Panc1 (cell line): ENCODE measurements at regions not wholly inside any gene's neighbourhood (a gene's known extent, or its start where the extent isn't known, plus 50 kb on each side); places are given as distances from the start of the nearest gene placed in this dataset.

Source experiments
- ATAC-seq: fragments of 200-7000 bp; cut with Tn5 transposase; 2 replicates; pipeline ENCODE4 v1.9.1; 2020; ENCODE audit warnings: mild to moderate bottlenecking, moderate library complexity
- BruUV-seq: library from RNA; stranded (reverse); fragments of 400-500 nt; replicated peaks from 2 replicates; lab custom pipeline; 2021; lab: Mats Ljungman, UMichigan
- CTCF ChIA-PET: fragments of 300-600 bp; sonication (Branson Sonifier 250); formaldehyde crosslinking; loops from one replicate; lab custom pipeline; 2022; ENCODE audit warnings: antibody characterized with exemption; lab: Charles Lee
- POLR2A ChIA-PET: fragments of 300-600 bp; sonication (Branson Sonifier 250); formaldehyde crosslinking; loops from one replicate; lab custom pipeline; 2022; ENCODE audit warnings: antibody characterized with exemption; lab: Charles Lee
- DNase-seq: peaks from one replicate; pipeline ENCODE4 v3.0.0-alpha.2; 2010; ENCODE audit warnings: low read depth, low spot score
- H3K27ac ChIP-seq: 2 replicates; pipeline ENCODE4 v1.5.1; 2011; ENCODE audit warnings: mild to moderate bottlenecking, low read length, inconsistent platforms
- H3K27me3 ChIP-seq: fragments of 200-500 bp; sonication (Bioruptor generic); 2 replicates; pipeline ENCODE4 v1.6.0; 2014; ENCODE audit warnings: low read length, inconsistent platforms; ENCODE audit not compliant: control insufficient read depth, insufficient read depth
- H3K36me3 ChIP-seq: fragments of 200-500 bp; sonication (Bioruptor generic); 2 replicates; pipeline ENCODE4 v1.5.1; 2014; ENCODE audit warnings: inconsistent platforms, mild to moderate bottlenecking, low read length, moderate library complexity; ENCODE audit not compliant: control insufficient read depth, insufficient read depth
- H3K4me1 ChIP-seq: 2 replicates; pipeline ENCODE4 v1.5.1; 2011; ENCODE audit warnings: inconsistent platforms, mild to moderate bottlenecking, low read length, moderate library complexity; ENCODE audit not compliant: control insufficient read depth, insufficient read depth
- H3K4me3 ChIP-seq, 2 experiments: 2 replicates each; pipeline ENCODE4 v1.5.1; 2011 to 2012; ENCODE audit warnings: low read depth in 2 of 2, low read length in 2 of 2, mild to moderate bottlenecking in 2 of 2, inconsistent platforms in 1 of 2, moderate library complexity in 1 of 2
- H3K9me3 ChIP-seq: fragments of 200-500 bp; sonication (Bioruptor generic); 2 replicates; pipeline ENCODE4 v1.5.1; 2014; ENCODE audit warnings: low read depth, mild to moderate bottlenecking, inconsistent platforms, low read length, moderate library complexity; ENCODE audit not compliant: control insufficient read depth, insufficient read depth
- POLR2AphosphoS5 ChIP-seq: IDR thresholded peaks from 2 replicates; pipeline ENCODE4 v1.6.1; 2012; ENCODE audit warnings: mild to moderate bottlenecking, low read depth, low read length, moderate library complexity
- SIN3A ChIP-seq: IDR thresholded peaks from 2 replicates; pipeline ENCODE4 v1.6.1; 2012; ENCODE audit warnings: low read depth, mild to moderate bottlenecking, low read length, moderate library complexity, borderline replicate concordance; ENCODE audit not compliant: insufficient read depth
- TCF7L2 ChIP-seq: IDR thresholded peaks from 2 replicates; pipeline ENCODE4 v1.6.1; 2011; ENCODE audit warnings: mild to moderate bottlenecking, low read depth, low read length, inconsistent platforms
- in situ Hi-C: cut with HindIII; loops from 2 replicates; pipeline ENCODE4 v1.10.0; 2016; ENCODE audit warnings: low sequenced_read_pairs, low pct_unique_long_range_greater_than_20kb
- intact Hi-C: fragments of 100-400 bp; cut with micrococcal nuclease; formaldehyde crosslinking; loops from one replicate; pipeline ENCODE4 v1.10.0; 2022; ENCODE audit not compliant: unreplicated experiment
- TF ChIP-seq, protein P1 (sequence below): fragments of 450-650 bp; IDR thresholded peaks from 2 replicates; pipeline ENCODE4 v1.5.1; 2017; ENCODE audit warnings: mild to moderate bottlenecking
- TF ChIP-seq, protein P2 (sequence below), 2 experiments: IDR thresholded peaks; 2 replicates each; pipeline ENCODE4 v1.6.1; 2011 to 2012; ENCODE audit warnings: low read depth in 2 of 2, control low read depth in 1 of 2, low read length in 1 of 2, mild to moderate bottlenecking in 1 of 2, moderate library complexity in 1 of 2; ENCODE audit not compliant: insufficient read depth in 1 of 2

DNA sequence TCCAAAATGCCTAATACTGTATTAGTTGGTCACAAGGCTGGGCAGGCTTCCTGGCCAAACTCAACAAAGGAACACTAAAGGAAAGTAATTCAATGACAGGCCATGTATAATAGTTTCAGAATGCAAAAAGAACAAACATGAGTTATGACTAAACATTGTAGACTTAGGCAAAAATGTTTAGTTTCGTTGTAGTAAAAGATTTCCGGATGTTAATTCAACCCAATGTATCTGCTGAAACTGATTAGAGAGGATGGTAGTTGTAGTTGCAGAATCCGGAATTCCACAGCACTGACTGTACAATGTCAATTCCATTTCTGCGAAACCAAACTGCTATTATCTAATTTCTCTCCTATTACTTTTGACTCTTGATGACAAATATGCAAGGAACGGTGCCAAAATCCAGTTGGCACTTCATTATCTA lies 117.9 kb upstream of the FST start:
- no TSS peak for BruUV-seq
- no peaks in the 10 kb centered on the region; the same call in 1 of the 2 replicates for H3K9me3 ChIP-seq
- H3K4me3 ChIP-seq: no peak overlapping the region
- no peaks in the 10 kb centered on the region for H3K4me1 ChIP-seq
- intact Hi-C loops: no loop called here
- TF ChIP-seq TCF7L2 (no peak), POLR2AphosphoS5 (no peak), SIN3A (no peak)
- TF ChIP-seq, protein P1, sequence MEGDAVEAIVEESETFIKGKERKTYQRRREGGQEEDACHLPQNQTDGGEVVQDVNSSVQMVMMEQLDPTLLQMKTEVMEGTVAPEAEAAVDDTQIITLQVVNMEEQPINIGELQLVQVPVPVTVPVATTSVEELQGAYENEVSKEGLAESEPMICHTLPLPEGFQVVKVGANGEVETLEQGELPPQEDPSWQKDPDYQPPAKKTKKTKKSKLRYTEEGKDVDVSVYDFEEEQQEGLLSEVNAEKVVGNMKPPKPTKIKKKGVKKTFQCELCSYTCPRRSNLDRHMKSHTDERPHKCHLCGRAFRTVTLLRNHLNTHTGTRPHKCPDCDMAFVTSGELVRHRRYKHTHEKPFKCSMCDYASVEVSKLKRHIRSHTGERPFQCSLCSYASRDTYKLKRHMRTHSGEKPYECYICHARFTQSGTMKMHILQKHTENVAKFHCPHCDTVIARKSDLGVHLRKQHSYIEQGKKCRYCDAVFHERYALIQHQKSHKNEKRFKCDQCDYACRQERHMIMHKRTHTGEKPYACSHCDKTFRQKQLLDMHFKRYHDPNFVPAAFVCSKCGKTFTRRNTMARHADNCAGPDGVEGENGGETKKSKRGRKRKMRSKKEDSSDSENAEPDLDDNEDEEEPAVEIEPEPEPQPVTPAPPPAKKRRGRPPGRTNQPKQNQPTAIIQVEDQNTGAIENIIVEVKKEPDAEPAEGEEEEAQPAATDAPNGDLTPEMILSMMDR: no peak
- TF ChIP-seq, protein P2, sequence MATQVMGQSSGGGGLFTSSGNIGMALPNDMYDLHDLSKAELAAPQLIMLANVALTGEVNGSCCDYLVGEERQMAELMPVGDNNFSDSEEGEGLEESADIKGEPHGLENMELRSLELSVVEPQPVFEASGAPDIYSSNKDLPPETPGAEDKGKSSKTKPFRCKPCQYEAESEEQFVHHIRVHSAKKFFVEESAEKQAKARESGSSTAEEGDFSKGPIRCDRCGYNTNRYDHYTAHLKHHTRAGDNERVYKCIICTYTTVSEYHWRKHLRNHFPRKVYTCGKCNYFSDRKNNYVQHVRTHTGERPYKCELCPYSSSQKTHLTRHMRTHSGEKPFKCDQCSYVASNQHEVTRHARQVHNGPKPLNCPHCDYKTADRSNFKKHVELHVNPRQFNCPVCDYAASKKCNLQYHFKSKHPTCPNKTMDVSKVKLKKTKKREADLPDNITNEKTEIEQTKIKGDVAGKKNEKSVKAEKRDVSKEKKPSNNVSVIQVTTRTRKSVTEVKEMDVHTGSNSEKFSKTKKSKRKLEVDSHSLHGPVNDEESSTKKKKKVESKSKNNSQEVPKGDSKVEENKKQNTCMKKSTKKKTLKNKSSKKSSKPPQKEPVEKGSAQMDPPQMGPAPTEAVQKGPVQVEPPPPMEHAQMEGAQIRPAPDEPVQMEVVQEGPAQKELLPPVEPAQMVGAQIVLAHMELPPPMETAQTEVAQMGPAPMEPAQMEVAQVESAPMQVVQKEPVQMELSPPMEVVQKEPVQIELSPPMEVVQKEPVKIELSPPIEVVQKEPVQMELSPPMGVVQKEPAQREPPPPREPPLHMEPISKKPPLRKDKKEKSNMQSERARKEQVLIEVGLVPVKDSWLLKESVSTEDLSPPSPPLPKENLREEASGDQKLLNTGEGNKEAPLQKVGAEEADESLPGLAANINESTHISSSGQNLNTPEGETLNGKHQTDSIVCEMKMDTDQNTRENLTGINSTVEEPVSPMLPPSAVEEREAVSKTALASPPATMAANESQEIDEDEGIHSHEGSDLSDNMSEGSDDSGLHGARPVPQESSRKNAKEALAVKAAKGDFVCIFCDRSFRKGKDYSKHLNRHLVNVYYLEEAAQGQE (IDR thresholded peaks at IDR 0.05; ENCODE audit: insufficient read depth in 1 of 2, low read depth in 2 of 2, low read length in 1 of 2): no peak
- POLR2A ChIA-PET: no interaction called here
- no peaks in the 10 kb centered on the region for H3K27me3 ChIP-seq
- DNase-seq (peak; percentile 90), ATAC-seq (peak; percentile 51; the same call in 1 of the 2 replicates)
- in situ Hi-C loops: no loop called here
- CTCF ChIA-PET: no interaction called here
- H3K27ac ChIP-seq: no peak overlapping the region
- no peaks in the 10 kb centered on the region for H3K36me3 ChIP-seq

DNA sequence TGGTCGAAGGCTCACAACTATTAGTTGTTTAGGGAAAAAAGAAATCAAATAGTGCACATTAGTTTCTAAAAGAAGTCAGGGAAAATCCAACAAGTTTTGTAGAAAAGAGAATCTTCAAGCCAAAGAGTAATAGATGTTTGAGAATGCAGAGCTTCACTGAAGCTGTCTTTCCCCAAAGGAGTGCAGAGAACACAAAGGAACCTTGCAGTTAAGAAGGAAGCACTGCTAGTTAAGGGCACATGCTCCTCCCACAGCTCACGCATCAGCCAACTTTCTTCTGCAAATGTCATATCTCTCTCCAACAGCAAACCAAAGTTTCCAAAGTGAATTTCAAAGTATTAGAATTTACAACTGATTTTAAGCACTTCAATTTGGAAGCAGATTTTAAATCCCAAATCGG lies 116.4 kb upstream of the FST start:
- ChIA-PET POLR2A (no interaction called here), CTCF (no interaction called here)
- no peaks in the 10 kb centered on the region for H3K4me1 ChIP-seq
- intact Hi-C loops (no loop called here), in situ Hi-C loops (no loop called here)
- no TSS peak for BruUV-seq
- H3K4me3 ChIP-seq: no peak overlapping the region
- DNase-seq: no peak
- H3K36me3 ChIP-seq: no peaks in the 10 kb centered on the region
- H3K9me3 ChIP-seq: no peaks in the 10 kb centered on the region; the same call in 1 of the 2 replicates
- no peak for ATAC-seq
- no peaks in the 10 kb centered on the region for H3K27me3 ChIP-seq
- no peak overlapping the region for H3K27ac ChIP-seq
- TF ChIP-seq, protein P2 (IDR thresholded peaks at IDR 0.05; ENCODE audit: insufficient read depth in 1 of 2, low read depth in 2 of 2, low read length in 1 of 2): no peak
- TF ChIP-seq POLR2AphosphoS5 (no peak), TCF7L2 (no peak), SIN3A (no peak)
- TF ChIP-seq, protein P1: no peak
